ENCODE measurements at regions not wholly inside any gene's neighbourhood (a gene's known extent, or its start where the extent isn't known, plus 50 kb on each side); places are given as distances from the start of the nearest gene placed in this dataset.

DNA sequence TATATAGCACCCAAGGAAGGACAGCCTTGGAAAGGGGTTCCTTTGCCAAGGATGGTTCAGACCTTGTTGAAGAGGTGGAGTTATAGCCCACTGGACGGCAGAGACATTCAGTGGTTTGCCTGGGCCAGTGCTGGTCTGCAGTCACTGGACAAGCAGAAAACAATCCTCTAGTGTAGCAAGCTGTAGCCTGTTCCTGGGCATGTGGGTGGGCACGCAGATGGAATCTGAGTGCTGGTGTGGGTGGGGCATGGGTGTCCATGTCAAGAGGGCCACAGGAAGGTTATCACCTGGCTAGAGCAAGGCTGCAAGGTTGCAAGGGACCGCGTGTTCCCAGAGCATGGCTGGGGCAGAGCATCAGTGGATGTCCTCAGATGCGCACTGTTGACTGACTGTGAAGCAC is 244.7 kb downstream of the PTPRU start:
- Histone ChIP-seq H3K4me3 (no peak overlapping the region), H3K36me3 (no peaks in the 10 kb centered on the region), H3K27ac (no peak overlapping the region), H3K9me3 (no peaks in the 10 kb centered on the region), H3K27me3 (peaks cover 0 to 25% of the 10 kb centered on the region in 2 donors), H3K4me1 (no peaks in the 10 kb centered on the region)
- TF ChIP-seq, protein P1, sequence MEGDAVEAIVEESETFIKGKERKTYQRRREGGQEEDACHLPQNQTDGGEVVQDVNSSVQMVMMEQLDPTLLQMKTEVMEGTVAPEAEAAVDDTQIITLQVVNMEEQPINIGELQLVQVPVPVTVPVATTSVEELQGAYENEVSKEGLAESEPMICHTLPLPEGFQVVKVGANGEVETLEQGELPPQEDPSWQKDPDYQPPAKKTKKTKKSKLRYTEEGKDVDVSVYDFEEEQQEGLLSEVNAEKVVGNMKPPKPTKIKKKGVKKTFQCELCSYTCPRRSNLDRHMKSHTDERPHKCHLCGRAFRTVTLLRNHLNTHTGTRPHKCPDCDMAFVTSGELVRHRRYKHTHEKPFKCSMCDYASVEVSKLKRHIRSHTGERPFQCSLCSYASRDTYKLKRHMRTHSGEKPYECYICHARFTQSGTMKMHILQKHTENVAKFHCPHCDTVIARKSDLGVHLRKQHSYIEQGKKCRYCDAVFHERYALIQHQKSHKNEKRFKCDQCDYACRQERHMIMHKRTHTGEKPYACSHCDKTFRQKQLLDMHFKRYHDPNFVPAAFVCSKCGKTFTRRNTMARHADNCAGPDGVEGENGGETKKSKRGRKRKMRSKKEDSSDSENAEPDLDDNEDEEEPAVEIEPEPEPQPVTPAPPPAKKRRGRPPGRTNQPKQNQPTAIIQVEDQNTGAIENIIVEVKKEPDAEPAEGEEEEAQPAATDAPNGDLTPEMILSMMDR (IDR thresholded peaks at IDR 0.05) = no peak
- TF ChIP-seq POLR2A (IDR thresholded peaks at IDR 0.05) = no peak
- TF ChIP-seq POLR2AphosphoS5 (IDR thresholded peaks at IDR 0.05) = no peak
- no peak for DNase-seq (ENCODE audit: low spot score in 2 of 2)
- intact Hi-C loops (cut with DNase I; ENCODE audit: low total_unique reads) = no loop called here

GRCh38 chr1:29478879-29479278 is 242.6 kb downstream of the PTPRU start:
- Histone ChIP-seq H3K27me3 (peaks cover 0 to 32% of the 10 kb centered on the region in 2 donors), H3K4me3 (no peak overlapping the region), H3K36me3 (no peaks in the 10 kb centered on the region), H3K27ac (no peak overlapping the region), H3K9me3 (no peaks in the 10 kb centered on the region), H3K4me1 (no peaks in the 10 kb centered on the region)
- no peak for DNase-seq (ENCODE audit: low spot score in 2 of 2)
- intact Hi-C loops (cut with DNase I; ENCODE audit: low total_unique reads) = no loop called here
- TF ChIP-seq POLR2AphosphoS5 (IDR thresholded peaks at IDR 0.05) (no peak), POLR2A (IDR thresholded peaks at IDR 0.05) (no peak)
- TF ChIP-seq, protein P1 (IDR thresholded peaks at IDR 0.05) = no peak

- no peak for DNase-seq (ENCODE audit: low spot score in 2 of 2)
- intact Hi-C loops (cut with DNase I; ENCODE audit: low total_unique reads) = no loop called here
- Histone ChIP-seq H3K27me3 (peaks cover 0 to 32% of the 10 kb centered on the region in 2 donors), H3K9me3 (no peaks in the 10 kb centered on the region), H3K4me3 (peak overlapping the region in 1 of 3 donors; percentile 5), H3K36me3 (no peaks in the 10 kb centered on the region), H3K27ac (no peak overlapping the region), H3K4me1 (no peaks in the 10 kb centered on the region)
- TF ChIP-seq, protein P1 (IDR thresholded peaks at IDR 0.05) = no peak
- TF ChIP-seq POLR2AphosphoS5 (IDR thresholded peaks at IDR 0.05) (no peak), POLR2A (IDR thresholded peaks at IDR 0.05) (no peak)
Observed at GRCh38 chr1:29478151-29478791, 241.9 kb downstream of the PTPRU start.

DNA sequence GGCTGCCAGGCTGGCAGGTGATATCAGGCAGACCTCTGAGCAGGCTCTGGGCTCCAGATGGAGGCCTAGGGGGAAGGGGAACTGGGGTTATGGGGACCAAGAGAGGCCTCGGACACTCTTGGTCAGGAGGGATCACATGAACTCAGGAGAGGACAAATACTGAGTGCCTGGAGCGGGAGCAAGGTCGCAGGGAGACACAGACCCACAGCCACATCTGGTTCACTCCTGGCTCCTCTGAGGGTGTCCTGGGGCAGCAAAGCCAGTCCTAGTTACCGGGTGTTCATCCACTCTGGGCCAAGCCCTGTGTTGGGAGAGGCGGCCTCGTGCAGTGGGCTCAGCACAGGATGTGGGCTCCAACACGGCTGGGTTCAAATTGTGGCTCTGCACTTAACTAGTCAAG is 239.0 kb downstream of the PTPRU start:
- Histone ChIP-seq H3K27ac (no peak overlapping the region), H3K4me3 (no peak overlapping the region), H3K4me1 (no peaks in the 10 kb centered on the region), H3K27me3 (peaks cover 0 to 32% of the 10 kb centered on the region in 2 donors), H3K9me3 (no peaks in the 10 kb centered on the region), H3K36me3 (no peaks in the 10 kb centered on the region)
- TF ChIP-seq, protein P1 (IDR thresholded peaks at IDR 0.05) = no peak
- TF ChIP-seq POLR2AphosphoS5 (IDR thresholded peaks at IDR 0.05) (no peak), POLR2A (IDR thresholded peaks at IDR 0.05) (no peak)
- intact Hi-C loops (cut with DNase I; ENCODE audit: low total_unique reads) = no loop called here
- DNase-seq (ENCODE audit: low spot score in 2 of 2) = no peak

GRCh38 chr1:29474274-29475244 is 238.2 kb downstream of the PTPRU start:
- H3K27ac ChIP-seq = no peak overlapping the region
- H3K4me3 ChIP-seq = no peak overlapping the region
- H3K36me3 ChIP-seq = no peaks in the 10 kb centered on the region
- no peak for DNase-seq (ENCODE audit: low spot score in 2 of 2)
- intact Hi-C loops (cut with DNase I; ENCODE audit: low total_unique reads) = no loop called here
- peaks cover 0 to 26% of the 10 kb centered on the region in 2 donors for H3K27me3 ChIP-seq
- H3K4me1 ChIP-seq = no peaks in the 10 kb centered on the region
- no peak for TF ChIP-seq POLR2AphosphoS5 (IDR thresholded peaks at IDR 0.05)
- TF ChIP-seq POLR2A (IDR thresholded peaks at IDR 0.05) = no peak
- TF ChIP-seq, protein P1 (IDR thresholded peaks at IDR 0.05) = no peak
- no peaks in the 10 kb centered on the region for H3K9me3 ChIP-seq
